HepG2 (cell line): ENCODE measurements at regions not wholly inside any gene's neighbourhood (a gene's known extent, or its start where the extent isn't known, plus 50 kb on each side); places are given as distances from the start of the nearest gene placed in this dataset.
A peak's percentile ranks its signal among the peaks of the same experiment; 100 is the strongest.

Experiments
- ATAC-seq: fragments of 200-7000 bp; cut with Tn5 transposase; 3 replicates; pipeline ENCODE4 v1.9.1; 2020; ENCODE audit warnings: mild to moderate bottlenecking, moderate library complexity
- BruUV-seq: library from RNA; stranded (reverse); fragments of 400-500 nt; replicated peaks from 2 replicates; lab custom pipeline; 2021; lab: Mats Ljungman, UMichigan
- CTCF ChIA-PET: fragments of 300-600 bp; formaldehyde crosslinking; extraction: SDS; loops from one replicate; lab custom pipeline; 2021; ENCODE audit warnings: low total read pairs, inconsistent platforms, low intra/inter-chr PET ratio; lab: Yijun Ruan, JAX
- POLR2A ChIA-PET: fragments of 350-600 bp; sonication (Branson Sonifier 250); formaldehyde crosslinking; loops from one replicate; lab custom pipeline; 2020; ENCODE audit warnings: antibody characterized with exemption, inconsistent platforms; lab: Yijun Ruan, JAX
- DNase-seq: peaks from one replicate; pipeline ENCODE4 v3.0.0-alpha.2; 2015; ENCODE audit warnings: low spot score
- FAIRE-seq: peaks from 3 replicates; lab custom pipeline; 2011; peaks lifted over from hg19 to GRCh38; lab: Jason Lieb, UNC
- H2AFZ ChIP-seq: one replicate; pipeline ENCODE4 v1.6.1; 2011; ENCODE audit warnings: low read length, inconsistent platforms
- H3K27ac ChIP-seq: fragments of 300-600 bp; 3 replicates; pipeline ENCODE4 v1.8.0; 2011; ENCODE audit warnings: mixed run types, mild to moderate bottlenecking, mixed read lengths, low read length, inconsistent platforms; ENCODE audit not compliant: insufficient read depth; ENCODE audit errors: extremely low read length
- H3K27me3 ChIP-seq, 2 experiments: fragments of 200-600 bp in 1 of 2; 2 replicates in 1 of 2; 3 replicates in 1 of 2; pipeline versions ENCODE4 v1.6.0 to v1.8.0; 2011; ENCODE audit warnings: low read length in 2 of 2, mild to moderate bottlenecking in 2 of 2, moderate library complexity in 2 of 2, inconsistent platforms in 1 of 2; ENCODE audit not compliant: insufficient read depth in 2 of 2, control insufficient read depth in 1 of 2
- H3K36me3 ChIP-seq, 2 experiments: fragments of 200-600 bp in 1 of 2; replicated peaks in 1 of 2; 2 replicates in 1 of 2; 3 replicates in 1 of 2; pipeline versions ENCODE4 v1.5.1 to v1.8.0; 2011; ENCODE audit warnings: low read length in 2 of 2, inconsistent platforms in 1 of 2; ENCODE audit not compliant: insufficient read depth in 2 of 2, control insufficient read depth in 1 of 2
- H3K4me1 ChIP-seq: 2 replicates; pipeline ENCODE4 v1.5.1; 2012; ENCODE audit warnings: low read length, inconsistent platforms; ENCODE audit not compliant: insufficient read depth
- H3K4me2 ChIP-seq: 2 replicates; pipeline ENCODE4 v1.6.0; 2011; ENCODE audit warnings: low read depth, low read length, inconsistent platforms
- H3K4me3 ChIP-seq, 3 experiments: fragments of 200-600 bp in 1 of 3; sonication (generic), shearing (Covaris generic) in 1 of 3; replicated peaks in 1 of 3; 2 replicates each; pipeline ENCODE4 v1.5.1; 2011 to 2016; ENCODE audit warnings: low read length in 3 of 3, inconsistent platforms in 2 of 3, low read depth in 2 of 3, mild to moderate bottlenecking in 2 of 3, control low read depth in 1 of 3, mixed read lengths in 1 of 3; ENCODE audit not compliant: insufficient read depth in 1 of 3
- H3K79me2 ChIP-seq: one replicate; pipeline ENCODE4 v1.6.1; 2011; ENCODE audit warnings: low read length, inconsistent platforms; ENCODE audit not compliant: insufficient read depth
- H3K9ac ChIP-seq: 2 replicates; pipeline ENCODE4 v1.6.0; 2011; ENCODE audit warnings: mild to moderate bottlenecking, low read depth, low read length, inconsistent platforms; ENCODE audit not compliant: insufficient read depth
- H3K9me3 ChIP-seq: 2 replicates; pipeline ENCODE4 v1.5.1; 2012; ENCODE audit warnings: mild to moderate bottlenecking, low read length
- H4K20me1 ChIP-seq: 2 replicates; pipeline ENCODE4 v1.6.0; 2011; ENCODE audit warnings: inconsistent platforms, mild to moderate bottlenecking, low read length, moderate library complexity; ENCODE audit not compliant: insufficient read depth
- KLF11 ChIP-seq: IDR thresholded peaks from 2 replicates; pipeline ENCODE4 v1.6.1; 2016; ENCODE audit warnings: missing compliant biosample characterization
- MAZ ChIP-seq, 2 experiments: sonication (generic) in 1 of 2; formaldehyde crosslinking in 1 of 2; IDR thresholded peaks; 2 replicates each; pipeline versions ENCODE4 v1.5.0 to v1.6.1; 2012 to 2020; ENCODE audit warnings: low read depth in 2 of 2, mild to moderate bottlenecking in 2 of 2, borderline replicate concordance in 1 of 2, improper control_type of control experiment in 1 of 2, low read length in 1 of 2, missing genetic modification reagents in 1 of 2, moderate library complexity in 1 of 2
- NFKBIZ ChIP-seq: IDR thresholded peaks from 2 replicates; pipeline ENCODE4 v1.6.1; 2018; ENCODE audit warnings: missing genetic modification reagents, missing compliant biosample characterization
- ZNF207 ChIP-seq: fragments of 450-650 bp; IDR thresholded peaks from 2 replicates; pipeline ENCODE4 v1.6.1; 2016; ENCODE audit warnings: antibody characterized with exemption, borderline replicate concordance
- ZNF552 ChIP-seq: sonication (generic); formaldehyde crosslinking; IDR thresholded peaks from 2 replicates; pipeline ENCODE4 v1.9.0; 2022; ENCODE audit warnings: missing genetic modification reagents, mild to moderate bottlenecking, borderline replicate concordance
- ZNF768 ChIP-seq: sonication (generic); formaldehyde crosslinking; IDR thresholded peaks from 2 replicates; pipeline ENCODE4 v1.4.0; 2020; ENCODE audit warnings: missing genetic modification reagents
- ZSCAN31 ChIP-seq: sonication (generic); formaldehyde crosslinking; IDR thresholded peaks from 2 replicates; pipeline ENCODE4 v1.5.0; 2020; ENCODE audit warnings: low read depth, mild to moderate bottlenecking, missing genetic modification reagents
- ZZZ3 ChIP-seq: sonication (generic); formaldehyde crosslinking; IDR thresholded peaks from 2 replicates; pipeline ENCODE4 v1.4.0; 2020; ENCODE audit warnings: missing genetic modification reagents, mild to moderate bottlenecking, borderline replicate concordance
- WGBS: methylation state at CpG from one replicate; pipeline ENCODE4 v1.1.6; 2017; ENCODE audit warnings: low lambda C conversion rate; 5-methylcytosine and 5-hydroxymethylcytosine counted together
- in situ Hi-C: cut with HindIII; loops from 2 replicates; pipeline ENCODE4 v1.10.0; 2017; ENCODE audit warnings: low pct_unique_long_range_greater_than_20kb; ENCODE audit not compliant: extremely low pct_ligation_motif_present
- intact Hi-C: fragments of 100-400 bp; cut with micrococcal nuclease; formaldehyde crosslinking; loops from one replicate; pipeline ENCODE4 v1.10.0; 2022; ENCODE audit not compliant: unreplicated experiment
- TF ChIP-seq, protein P1 (sequence below): sonication (generic); formaldehyde crosslinking; IDR thresholded peaks from 2 replicates; pipeline ENCODE4 v1.8.0; 2022; ENCODE audit warnings: missing genetic modification reagents, mild to moderate bottlenecking, moderate library complexity, borderline replicate concordance

DNA sequence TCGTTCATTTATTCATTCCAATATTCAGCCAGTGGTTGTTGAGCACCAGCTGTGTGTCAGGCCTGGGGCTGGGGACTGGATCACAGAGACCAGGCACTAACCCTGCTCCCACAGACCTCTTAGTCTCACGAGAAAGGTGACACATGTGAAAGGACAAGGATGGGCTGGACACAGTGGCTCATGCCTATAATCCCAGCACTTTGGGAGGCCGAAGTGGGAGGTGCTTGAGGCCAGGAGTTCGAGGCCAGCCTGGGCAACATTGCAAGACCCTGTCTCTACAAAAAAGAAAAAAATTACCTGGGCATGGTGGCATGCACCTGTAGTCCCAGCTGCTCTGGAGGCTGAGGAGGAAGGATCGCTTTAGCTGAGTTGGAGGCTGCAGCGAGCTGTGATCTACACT lies 105.9 kb upstream of the SDK1 start (continued):
- TF ChIP-seq, protein P1, sequence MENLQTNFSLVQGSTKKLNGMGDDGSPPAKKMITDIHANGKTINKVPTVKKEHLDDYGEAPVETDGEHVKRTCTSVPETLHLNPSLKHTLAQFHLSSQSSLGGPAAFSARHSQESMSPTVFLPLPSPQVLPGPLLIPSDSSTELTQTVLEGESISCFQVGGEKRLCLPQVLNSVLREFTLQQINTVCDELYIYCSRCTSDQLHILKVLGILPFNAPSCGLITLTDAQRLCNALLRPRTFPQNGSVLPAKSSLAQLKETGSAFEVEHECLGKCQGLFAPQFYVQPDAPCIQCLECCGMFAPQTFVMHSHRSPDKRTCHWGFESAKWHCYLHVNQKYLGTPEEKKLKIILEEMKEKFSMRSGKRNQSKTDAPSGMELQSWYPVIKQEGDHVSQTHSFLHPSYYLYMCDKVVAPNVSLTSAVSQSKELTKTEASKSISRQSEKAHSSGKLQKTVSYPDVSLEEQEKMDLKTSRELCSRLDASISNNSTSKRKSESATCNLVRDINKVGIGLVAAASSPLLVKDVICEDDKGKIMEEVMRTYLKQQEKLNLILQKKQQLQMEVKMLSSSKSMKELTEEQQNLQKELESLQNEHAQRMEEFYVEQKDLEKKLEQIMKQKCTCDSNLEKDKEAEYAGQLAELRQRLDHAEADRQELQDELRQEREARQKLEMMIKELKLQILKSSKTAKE = no peak

DNA sequence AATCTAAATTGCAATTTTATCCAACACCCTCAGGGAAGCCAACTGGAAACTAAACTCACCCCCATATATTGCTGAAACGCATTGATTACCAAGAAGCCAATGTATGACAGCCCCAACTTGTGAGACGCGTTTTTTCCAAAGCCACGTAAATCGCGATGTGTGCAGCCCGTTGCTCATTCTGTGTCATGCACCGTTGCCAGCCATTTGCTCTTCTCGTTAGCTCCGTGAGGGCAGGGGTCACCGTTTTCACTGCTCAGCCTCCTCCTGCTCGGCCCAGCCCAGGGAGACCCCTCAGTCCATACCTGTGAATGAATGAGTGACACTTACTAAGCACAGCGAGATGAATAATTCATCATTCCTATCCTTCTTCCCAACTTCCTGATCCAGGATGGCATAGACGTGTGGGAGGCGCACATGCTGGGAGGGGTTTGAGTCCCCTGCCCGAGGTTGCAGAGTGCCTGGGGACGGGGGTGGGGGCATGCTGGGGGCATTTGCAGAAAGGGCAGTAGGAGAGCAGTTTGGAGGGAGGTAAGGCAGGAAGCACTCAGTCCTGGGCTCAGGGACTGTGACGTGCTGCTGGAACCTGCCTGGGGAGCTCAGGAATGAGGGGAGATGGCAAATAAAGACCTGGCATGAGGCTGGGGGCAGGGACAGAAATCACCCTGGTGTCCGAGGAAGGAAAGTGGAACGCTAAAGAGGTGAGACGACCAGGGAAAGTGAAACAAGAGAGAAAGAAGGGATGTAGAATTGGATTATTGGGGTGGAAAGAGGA lies 104.2 kb upstream of the SDK1 start:
- Histone ChIP-seq H3K79me2 (no peaks in the 10 kb centered on the region), H2AFZ (no peak overlapping the region), H3K27me3 (no peaks in the 10 kb centered on the region), H3K4me1 (peaks cover 47% of the 10 kb centered on the region), H3K9me3 (no peaks in the 10 kb centered on the region), H3K4me2 (peak overlapping the region; percentile 20; the same call in 1 of the 2 replicates), H3K9ac (no peak overlapping the region), H3K36me3 (no peaks in the 10 kb centered on the region), H4K20me1 (no peaks in the 10 kb centered on the region), H3K4me3 (no peak overlapping the region), H3K27ac (no peak overlapping the region)
- whole genome bisulfite sequencing = 82% methylated on average over 21 of the region's 21 CpGs
- DNase-seq (no peak), ATAC-seq (no peak), FAIRE-seq (no peak)
- BruUV-seq = no TSS peak
- POLR2A ChIA-PET = no interaction called here
- intact Hi-C loops (no loop called here), in situ Hi-C loops (loop anchor here (5.0 kb wide), 1 partner anchor 310 kb away; no protein-coding TSS in a partner anchor)
- TF ChIP-seq ZNF207 (no peak), MAZ (IDR thresholded peaks at IDR 0.05; ENCODE audit: borderline replicate concordance, low read depth, low read length) (no peak), MAZ (CRISPR knock-in tag; IDR thresholded peaks at IDR 0.05; ENCODE audit: low read depth) (no peak), ZZZ3 (CRISPR knock-in tag) (no peak), NFKBIZ (no peak), ZSCAN31 (CRISPR knock-in tag) (no peak), KLF11 (CRISPR knock-in tag) (no peak), ZNF552 (CRISPR knock-in tag) (no peak), ZNF768 (no peak)
- CTCF ChIA-PET = no interaction called here
